NCI-H748 (cell line): ENCODE measurements at regions not wholly inside any gene's neighbourhood (a gene's known extent, or its start where the extent isn't known, plus 50 kb on each side); places are given as distances from the start of the nearest gene placed in this dataset.
"Not testable (repeated sequence)": the region's sequence is repeated elsewhere in the genome, so short reads cannot be mapped to it uniquely, and the experiment has no call there.

ENCODE experiments used
- DNase-seq: peaks from one replicate; lab custom pipeline; 2025; ENCODE audit not compliant: unreplicated experiment; lab: John Stamatoyannopoulos, UW

DNA sequence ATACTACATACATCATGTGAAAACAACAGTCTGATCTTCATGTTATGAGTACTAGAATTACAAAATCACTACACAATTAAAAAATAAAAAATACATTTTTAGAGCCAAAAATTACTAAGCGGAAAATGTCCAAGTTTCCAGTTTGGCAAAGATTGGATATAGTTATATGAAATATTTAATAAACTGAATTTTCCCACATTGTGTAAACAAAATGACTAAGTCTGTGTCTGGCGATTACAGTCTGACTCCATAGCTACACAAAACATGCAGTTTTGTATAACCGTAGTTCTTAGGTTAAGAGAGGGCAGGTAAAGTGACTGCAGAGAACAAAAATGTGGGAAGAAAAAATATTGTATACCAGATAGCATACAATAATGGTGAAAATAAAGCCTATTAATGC lies 59.2 kb upstream of the TMEM47 start:
- DNase-seq, result no peak

DNA sequence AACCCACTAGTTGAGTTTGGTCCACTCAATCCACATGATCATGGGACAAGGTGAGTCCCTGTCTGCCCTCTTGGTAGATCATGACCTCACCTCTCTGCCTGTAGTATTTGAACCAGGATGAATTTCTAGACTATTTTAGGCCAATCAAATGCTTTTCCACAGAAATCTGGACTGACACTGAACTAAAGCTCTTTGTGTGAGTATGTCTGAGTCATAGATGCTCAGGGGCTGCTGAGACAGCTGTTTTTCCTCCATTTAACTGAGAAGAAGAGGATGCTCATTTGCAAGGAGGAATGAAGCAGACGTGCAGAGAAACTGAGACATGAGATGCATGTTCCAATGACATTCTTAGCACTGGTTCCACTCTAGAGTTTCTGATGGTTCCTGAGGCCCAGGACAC lies 77.3 kb upstream of the TMEM47 start:
- DNase-seq, result no peak

GRCh38 chrX:34744521-34744920 lies 87.4 kb upstream of the TMEM47 start:
- DNase-seq, result no peak

GRCh38 chrX:34749896-34750295 lies 92.8 kb upstream of the TMEM47 start:
- no peak for DNase-seq

DNA sequence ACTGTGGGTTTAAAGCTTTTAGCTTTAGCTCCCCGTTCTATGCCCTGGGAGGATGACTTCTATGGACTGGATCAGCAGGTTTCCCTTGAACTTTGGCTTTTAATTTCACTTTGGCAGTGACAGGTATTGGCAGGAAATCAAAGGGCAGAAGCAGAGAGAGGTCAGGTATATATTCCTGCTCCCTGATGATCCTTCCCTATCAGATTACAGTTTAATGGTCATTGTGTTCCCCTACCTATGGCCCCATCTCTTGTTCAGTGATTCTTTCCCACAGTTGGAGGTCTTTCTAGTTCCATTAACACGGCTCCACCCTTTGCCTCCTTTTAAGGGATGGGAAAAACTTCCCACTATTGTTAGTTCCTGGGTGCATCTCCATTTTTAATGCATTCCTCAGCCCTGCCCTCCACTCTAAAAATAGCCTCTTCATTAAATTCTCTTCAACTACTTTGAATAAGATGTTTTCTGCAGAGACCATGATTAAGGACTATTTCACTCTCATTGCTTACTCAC lies 107.8 kb upstream of the TMEM47 start:
- peak; percentile 35 for DNase-seq

- no peak for DNase-seq
Measured at GRCh38 chrX:34768290-34768689, 111.2 kb upstream of the TMEM47 start.

DNA sequence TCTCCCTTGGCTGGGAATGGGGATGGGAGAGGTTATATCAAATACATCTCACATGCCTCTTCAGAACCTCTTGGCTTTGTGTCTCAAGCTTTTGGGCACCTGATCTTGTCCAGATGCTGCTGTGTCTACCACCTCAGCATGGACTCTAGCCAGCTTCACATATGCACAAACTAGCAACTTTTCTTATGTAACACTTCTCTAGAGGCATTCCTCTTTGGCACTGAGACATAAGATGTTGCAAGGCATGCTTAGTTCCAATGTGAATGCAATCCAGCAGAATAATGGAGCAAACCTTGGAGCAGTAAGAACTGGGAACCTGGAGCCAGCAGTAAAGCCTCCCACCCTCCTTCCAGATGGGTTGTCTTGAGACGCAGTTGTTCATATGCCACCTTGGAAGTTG lies 113.4 kb upstream of the TMEM47 start:
- DNase-seq, result no peak

- DNase-seq, result no peak
Measured at GRCh38 chrX:34778916-34779315, 121.8 kb upstream of the TMEM47 start.

- no peak for DNase-seq
Measured at GRCh38 chrX:34790026-34790425, 132.9 kb upstream of the TMEM47 start.

GRCh38 chrX:34805951-34806350 lies 136.6 kb upstream of the FAM47B start:
- DNase-seq, result no peak

DNA sequence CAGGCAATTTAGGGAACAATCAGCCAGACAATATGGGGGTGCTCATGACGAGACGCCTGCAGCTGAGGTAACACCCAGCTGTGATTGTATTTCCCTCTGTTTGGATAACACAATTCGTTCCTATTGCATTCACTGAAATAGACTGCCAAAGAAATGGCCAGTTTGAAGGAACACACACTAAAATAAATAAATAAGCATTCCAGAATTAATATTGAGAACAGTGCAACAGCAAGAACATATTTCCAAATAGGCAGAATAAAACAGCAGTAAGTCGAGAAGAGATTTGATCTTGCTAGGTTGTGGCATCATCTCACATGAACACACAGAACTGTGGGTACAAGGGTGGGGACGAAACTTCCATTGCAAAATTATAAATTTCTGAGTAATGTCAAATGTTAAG lies 133.5 kb upstream of the FAM47B start:
- no peak for DNase-seq

DNA sequence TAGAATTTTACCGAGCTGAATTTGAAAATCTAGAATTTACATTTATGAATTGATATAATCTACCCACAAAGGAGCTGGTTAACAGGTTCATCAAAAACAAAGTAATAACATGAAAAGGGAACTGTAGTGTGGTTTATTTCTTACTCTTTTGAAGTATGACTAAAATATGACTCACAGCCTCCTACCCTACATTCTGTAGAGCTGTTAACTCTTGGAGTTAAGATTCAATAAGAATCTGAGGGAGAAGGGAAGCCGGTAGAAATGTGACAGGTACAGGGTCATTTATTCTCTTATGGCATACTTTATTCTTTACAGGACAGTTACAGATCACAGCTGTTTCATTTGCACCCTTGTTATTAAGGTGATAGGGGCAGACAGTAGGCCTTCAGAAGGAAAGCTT lies 132.2 kb upstream of the FAM47B start:
- no peak for DNase-seq

- no peak for DNase-seq
Measured at GRCh38 chrX:34810916-34811315, 131.7 kb upstream of the FAM47B start.

DNA sequence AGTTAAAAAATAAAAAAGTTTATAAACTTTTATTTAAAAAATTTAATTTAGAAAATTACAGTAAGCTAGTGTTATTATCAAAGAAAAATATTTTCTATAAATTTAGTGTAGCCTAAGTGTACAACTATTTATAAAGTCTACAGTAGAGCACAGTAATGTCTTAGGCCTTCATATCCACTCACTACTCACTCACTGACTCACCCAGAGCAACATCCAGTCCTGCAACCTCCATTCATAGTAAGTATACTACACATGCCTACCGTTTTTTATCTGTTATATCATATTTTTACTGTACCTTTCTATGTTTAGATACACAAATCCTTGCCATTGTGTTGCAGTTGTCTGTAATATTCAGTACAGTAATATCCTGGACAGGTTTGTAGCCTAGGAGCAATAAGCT lies 129.0 kb upstream of the FAM47B start:
- no peak for DNase-seq

- no peak for DNase-seq
Measured at GRCh38 chrX:34826964-34827363, 115.6 kb upstream of the FAM47B start.

DNA sequence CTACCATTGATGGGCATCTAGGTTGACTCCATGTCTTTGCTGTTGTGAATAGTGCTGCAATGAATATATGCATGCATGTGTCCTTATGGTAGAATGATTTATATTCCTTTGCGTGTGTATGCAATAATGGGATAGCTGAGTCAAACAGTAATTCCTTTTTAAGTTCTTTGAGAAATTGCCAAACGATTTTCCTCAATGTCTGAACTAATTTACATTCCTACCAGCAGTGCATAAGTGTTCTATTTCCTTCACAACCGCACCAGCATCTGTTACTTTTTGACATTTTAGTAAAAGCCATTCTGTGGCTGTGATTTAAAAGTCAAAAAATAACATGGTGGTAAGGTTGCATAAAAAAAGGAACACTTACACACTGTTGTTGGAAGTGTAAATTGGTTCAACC lies 103.1 kb upstream of the FAM47B start:
- DNase-seq, result no peak

DNA sequence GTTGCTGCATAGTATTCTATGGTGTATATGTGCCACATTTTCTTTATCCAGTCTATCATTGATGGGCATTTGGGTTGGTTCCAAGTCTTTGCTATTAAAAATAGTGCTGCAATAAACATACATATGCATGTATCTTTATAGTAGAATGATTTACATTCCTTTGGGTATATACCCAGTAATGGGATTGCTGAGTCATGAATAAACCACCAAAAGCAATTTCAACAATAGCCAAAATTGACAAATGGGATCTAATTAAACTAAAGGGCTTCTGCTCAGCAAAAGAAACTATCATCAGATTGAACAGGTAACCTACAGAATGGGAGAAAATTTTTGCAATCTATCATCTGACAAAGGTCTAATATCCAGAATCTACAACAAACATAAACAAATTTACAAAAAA lies 101.4 kb upstream of the FAM47B start:
- DNase-seq, result not testable (repeated sequence)

GRCh38 chrX:34848281-34848680 lies 94.3 kb upstream of the FAM47B start:
- no peak for DNase-seq

DNA sequence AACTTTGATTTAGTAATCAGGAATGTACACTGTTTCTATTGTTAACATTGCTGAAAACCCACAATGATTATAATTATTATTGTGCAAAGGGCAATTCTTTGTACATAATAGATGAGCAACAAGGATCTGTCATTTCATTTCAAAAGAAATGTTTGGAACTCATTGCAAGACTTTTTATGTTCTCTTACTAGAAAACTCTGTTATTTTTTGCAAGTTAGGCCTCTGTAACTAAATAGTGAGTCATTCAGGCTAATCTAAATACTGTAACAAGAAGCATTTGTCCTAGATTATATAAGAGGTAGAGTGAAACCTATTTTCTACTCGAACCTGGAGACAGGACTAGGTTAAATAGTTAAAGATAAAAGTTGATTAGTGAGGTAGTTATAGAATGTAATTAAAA lies 93.2 kb upstream of the FAM47B start:
- no peak for DNase-seq

GRCh38 chrX:34859191-34859590 lies 83.4 kb upstream of the FAM47B start:
- DNase-seq, result no peak

DNA sequence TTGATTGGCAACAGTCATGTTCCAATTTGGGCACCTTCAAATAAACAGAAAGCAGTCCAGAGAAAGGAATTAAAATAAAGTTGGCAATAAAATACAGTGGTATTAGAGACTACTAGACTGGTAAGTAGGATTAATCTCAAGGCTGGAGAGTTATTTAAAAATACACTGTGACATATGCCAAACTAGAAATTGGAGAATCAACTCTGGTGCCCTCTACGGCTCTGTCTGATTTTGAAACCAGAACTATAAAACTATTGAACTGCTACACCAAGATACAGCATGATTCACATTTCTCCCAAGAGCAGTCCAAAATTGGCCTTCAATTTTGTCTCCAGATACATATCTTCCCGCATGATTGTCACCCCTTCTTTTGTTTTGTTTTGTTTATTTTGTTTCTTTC lies 78.7 kb upstream of the FAM47B start:
- no peak for DNase-seq

GRCh38 chrX:34866646-34867045 lies 76.0 kb upstream of the FAM47B start:
- no peak for DNase-seq

- DNase-seq, result no peak
Measured at GRCh38 chrX:34868633-34869032, 74.0 kb upstream of the FAM47B start.
